Bronchial epithelial cell (primary cell): ENCODE measurements at regions not wholly inside any gene's neighbourhood (a gene's known extent, or its start where the extent isn't known, plus 50 kb on each side); places are given as distances from the start of the nearest gene placed in this dataset.

Experiments used
- DNase-seq: peaks from one replicate; pipeline ENCODE4 v3.0.0-alpha.2; 2010; ENCODE audit warnings: low read depth
- FAIRE-seq: peaks from 2 replicates; lab custom pipeline; 2011; peaks lifted over from hg19 to GRCh38; lab: Jason Lieb, UNC
- H3K27me3 ChIP-seq: 2 replicates; pipeline ENCODE4 v1.5.1; 2011; ENCODE audit warnings: low read length; ENCODE audit not compliant: control insufficient read depth, insufficient read depth
- H3K36me3 ChIP-seq: 2 replicates; pipeline ENCODE4 v1.5.1; 2011; ENCODE audit warnings: low read length; ENCODE audit not compliant: control insufficient read depth, insufficient read depth
- H3K4me3 ChIP-seq: 2 replicates; pipeline ENCODE4 v1.5.1; 2011; ENCODE audit warnings: mild to moderate bottlenecking, low read depth, low read length, control low read depth
- TF ChIP-seq, protein P1 (sequence below): IDR thresholded peaks from 2 replicates; pipeline ENCODE4 v1.5.1; 2011; ENCODE audit warnings: mild to moderate bottlenecking, moderate library complexity, low read length, control low read depth, inconsistent platforms; ENCODE audit not compliant: insufficient read depth, severe bottlenecking

DNA sequence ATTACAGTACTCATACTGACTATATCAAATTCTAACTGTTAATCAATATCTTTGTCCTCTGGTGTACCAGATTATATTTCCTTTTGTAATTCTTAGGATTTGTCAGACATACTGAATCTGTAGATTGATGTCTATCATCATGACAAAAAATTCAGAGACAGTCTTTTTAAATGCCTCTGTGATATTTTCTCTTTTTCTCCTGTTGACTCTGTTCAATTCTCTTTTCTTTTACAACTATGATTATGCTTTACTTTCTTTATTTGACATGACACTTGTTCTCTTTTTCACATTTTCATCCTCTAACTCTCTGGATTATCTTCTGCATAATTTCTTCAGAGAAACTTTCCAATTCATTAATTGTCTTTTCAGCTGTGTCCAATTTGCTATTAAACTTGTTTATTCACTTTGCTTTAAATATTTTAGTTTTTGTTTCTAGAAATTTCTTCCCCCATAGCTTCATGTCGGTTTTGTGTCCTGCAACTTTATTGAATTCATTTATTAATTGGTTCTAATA is 153.6 kb downstream of the PFKFB3 start:
- no peak overlapping the region for H3K4me3 ChIP-seq
- H3K36me3 ChIP-seq, result no peaks in the 10 kb centered on the region
- H3K27me3 ChIP-seq, result peaks cover 2% of the 10 kb centered on the region
- TF ChIP-seq, protein P1, sequence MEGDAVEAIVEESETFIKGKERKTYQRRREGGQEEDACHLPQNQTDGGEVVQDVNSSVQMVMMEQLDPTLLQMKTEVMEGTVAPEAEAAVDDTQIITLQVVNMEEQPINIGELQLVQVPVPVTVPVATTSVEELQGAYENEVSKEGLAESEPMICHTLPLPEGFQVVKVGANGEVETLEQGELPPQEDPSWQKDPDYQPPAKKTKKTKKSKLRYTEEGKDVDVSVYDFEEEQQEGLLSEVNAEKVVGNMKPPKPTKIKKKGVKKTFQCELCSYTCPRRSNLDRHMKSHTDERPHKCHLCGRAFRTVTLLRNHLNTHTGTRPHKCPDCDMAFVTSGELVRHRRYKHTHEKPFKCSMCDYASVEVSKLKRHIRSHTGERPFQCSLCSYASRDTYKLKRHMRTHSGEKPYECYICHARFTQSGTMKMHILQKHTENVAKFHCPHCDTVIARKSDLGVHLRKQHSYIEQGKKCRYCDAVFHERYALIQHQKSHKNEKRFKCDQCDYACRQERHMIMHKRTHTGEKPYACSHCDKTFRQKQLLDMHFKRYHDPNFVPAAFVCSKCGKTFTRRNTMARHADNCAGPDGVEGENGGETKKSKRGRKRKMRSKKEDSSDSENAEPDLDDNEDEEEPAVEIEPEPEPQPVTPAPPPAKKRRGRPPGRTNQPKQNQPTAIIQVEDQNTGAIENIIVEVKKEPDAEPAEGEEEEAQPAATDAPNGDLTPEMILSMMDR, result no peak
- no peak for DNase-seq
- no peak for FAIRE-seq

DNA sequence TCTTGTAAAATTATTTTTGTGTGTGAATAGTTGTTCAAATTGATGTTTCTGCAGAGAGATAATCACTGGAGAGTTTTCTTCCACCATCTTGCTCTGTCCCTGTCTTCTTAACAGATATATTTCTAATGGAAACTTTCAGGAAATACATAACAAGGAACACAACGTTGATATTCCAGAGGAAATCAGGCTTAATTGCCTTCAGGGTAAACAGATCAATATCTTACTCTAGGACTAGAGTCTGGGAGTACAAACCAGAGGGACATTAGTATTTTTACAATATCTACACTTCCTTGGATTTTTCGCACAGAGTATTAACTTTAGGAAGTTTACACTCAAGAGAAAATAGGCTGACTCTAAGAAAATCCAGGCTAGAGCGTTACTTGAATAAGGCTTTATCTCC is 159.1 kb downstream of the PFKFB3 start:
- Histone ChIP-seq H3K4me3 (no peak overlapping the region), H3K27me3 (no peaks in the 10 kb centered on the region), H3K36me3 (no peaks in the 10 kb centered on the region)
- DNase-seq (no peak), FAIRE-seq (no peak)
- TF ChIP-seq, protein P1, result no peak

DNA sequence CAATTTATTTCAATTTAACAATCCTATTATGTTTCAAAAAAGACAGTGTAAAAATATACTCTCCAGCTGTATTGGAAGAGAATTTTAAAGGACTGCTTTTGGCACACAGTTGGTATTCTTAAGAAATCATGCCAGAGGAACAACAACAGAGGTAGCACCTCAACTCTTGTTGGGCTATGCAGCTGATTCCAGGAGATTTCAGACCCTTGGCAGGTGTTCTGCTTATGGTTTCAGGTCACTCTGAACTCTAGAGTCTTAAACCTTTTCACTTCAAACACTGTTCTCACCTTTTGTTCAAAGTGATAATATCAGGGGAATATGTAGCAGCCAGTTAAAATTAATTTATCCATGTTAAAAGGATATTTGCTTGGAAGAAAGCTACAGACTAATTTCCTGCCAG is 160.1 kb downstream of the PFKFB3 start:
- H3K4me3 ChIP-seq, result no peak overlapping the region
- H3K27me3 ChIP-seq, result no peaks in the 10 kb centered on the region
- H3K36me3 ChIP-seq, result no peaks in the 10 kb centered on the region
- TF ChIP-seq, protein P1, result no peak
- no peak for FAIRE-seq
- DNase-seq, result no peak

DNA sequence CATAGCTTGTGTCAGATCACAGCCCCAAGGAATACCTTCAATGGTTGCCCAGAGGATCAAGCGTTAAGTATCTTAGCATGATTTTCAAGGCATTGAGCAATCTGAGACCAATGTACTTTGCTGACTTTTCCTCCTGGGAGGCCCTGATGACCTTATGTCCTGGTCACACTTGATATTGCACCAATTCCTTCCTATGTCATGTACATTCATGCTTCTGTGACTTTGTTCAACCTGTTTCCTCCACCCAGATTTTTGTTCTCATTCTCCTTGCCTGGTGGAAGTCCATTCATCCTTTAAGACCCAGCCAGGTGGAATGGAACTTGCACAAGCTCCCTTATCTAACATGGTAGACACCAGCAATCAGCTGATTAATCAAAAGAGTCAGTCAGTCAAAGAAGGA is 160.8 kb downstream of the PFKFB3 start:
- DNase-seq, result peak; percentile 14
- TF ChIP-seq, protein P1, result no peak
- FAIRE-seq, result no peak

DNA sequence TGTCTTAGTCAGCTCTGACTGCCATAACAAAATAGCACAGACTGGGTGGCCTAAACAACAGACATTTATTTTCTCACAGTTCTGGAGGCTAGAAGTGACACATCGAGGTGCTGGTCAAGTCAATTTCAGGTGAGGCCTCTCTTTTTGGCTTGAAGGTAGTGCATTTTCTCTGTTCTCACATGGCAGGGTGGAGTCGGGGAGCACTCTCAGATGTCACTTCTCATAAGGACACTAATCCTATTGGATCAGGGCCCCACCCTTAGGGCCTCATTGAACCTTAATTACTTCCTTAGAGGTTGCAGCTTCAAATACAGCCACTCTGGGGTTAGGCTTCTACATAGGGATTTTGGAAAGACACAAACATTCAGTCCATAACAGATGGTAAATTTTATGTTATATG is 161.6 kb downstream of the PFKFB3 start:
- no peaks in the 10 kb centered on the region for H3K36me3 ChIP-seq
- TF ChIP-seq, protein P1, result no peak
- peaks cover 3% of the 10 kb centered on the region for H3K27me3 ChIP-seq
- no peak overlapping the region for H3K4me3 ChIP-seq
- FAIRE-seq (no peak), DNase-seq (no peak)

More for the DNA sequence above, 160.8 kb downstream of the PFKFB3 start:
- Histone ChIP-seq H3K4me3 (no peak overlapping the region), H3K36me3 (no peaks in the 10 kb centered on the region), H3K27me3 (peaks cover 3% of the 10 kb centered on the region)

DNA sequence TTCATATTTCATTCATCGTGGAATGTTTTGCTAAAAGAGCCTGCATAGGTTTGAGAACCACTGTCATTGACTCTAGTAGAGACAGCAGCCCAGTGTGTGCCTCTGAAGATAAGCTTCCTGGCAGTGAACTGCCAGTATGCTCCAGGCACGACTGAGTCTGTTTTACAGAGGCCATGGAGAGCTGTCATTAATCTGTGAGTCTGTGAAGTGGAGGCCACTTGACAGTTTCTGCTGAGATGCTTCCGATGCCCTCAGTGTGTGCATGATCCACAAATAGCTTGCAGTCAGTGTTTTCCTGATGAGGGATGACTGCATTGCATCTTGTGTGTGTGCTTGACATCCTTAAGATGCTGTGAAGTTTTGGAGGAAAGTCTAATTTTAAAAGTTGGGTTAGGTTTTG is 162.2 kb downstream of the PFKFB3 start:
- DNase-seq (no peak), FAIRE-seq (no peak)
- TF ChIP-seq, protein P1, result no peak
- Histone ChIP-seq H3K27me3 (peaks cover 3% of the 10 kb centered on the region), H3K4me3 (no peak overlapping the region), H3K36me3 (no peaks in the 10 kb centered on the region)
